ACHN (cell line): ENCODE measurements at regions not wholly inside any gene's neighbourhood (a gene's known extent, or its start where the extent isn't known, plus 50 kb on each side); places are given as distances from the start of the nearest gene placed in this dataset.

Source experiments
- DNase-seq: peaks from one replicate; pipeline ENCODE4 v3.0.0-alpha.2; 2015
- in situ Hi-C: cut with HindIII; loops from 2 replicates; pipeline ENCODE4 v1.10.0; 2017; ENCODE audit warnings: low sequenced_read_pairs, low pct_ligation_motif_present, low pct_unique_long_range_greater_than_20kb

GRCh38 chr3:18892756-18893155 lies 255.6 kb upstream of the KCNH8 start:
- in situ Hi-C loops = no loop called here

GRCh38 chr3:18892047-18892446 lies 256.3 kb upstream of the KCNH8 start:
- DNase-seq = no peak
- in situ Hi-C loops = no loop called here

More at GRCh38 chr3:18892756-18893155, 255.6 kb upstream of the KCNH8 start:
- DNase-seq = no peak

GRCh38 chr3:18891641-18892040 lies 256.7 kb upstream of the KCNH8 start:
- DNase-seq = no peak
- in situ Hi-C loops = no loop called here

- in situ Hi-C loops = no loop called here
- DNase-seq = no peak
Observed at GRCh38 chr3:18890449-18890848, 257.9 kb upstream of the KCNH8 start.

- DNase-seq = no peak
- in situ Hi-C loops = no loop called here
Observed at GRCh38 chr3:18888819-18889218, 259.5 kb upstream of the KCNH8 start.

- in situ Hi-C loops = no loop called here
- no peak for DNase-seq
Observed at GRCh38 chr3:18888370-18888769, 259.9 kb upstream of the KCNH8 start.

GRCh38 chr3:18886331-18886730 lies 262.0 kb upstream of the KCNH8 start:
- no peak for DNase-seq
- in situ Hi-C loops = no loop called here

- in situ Hi-C loops = no loop called here
- DNase-seq = no peak
Observed at GRCh38 chr3:18885612-18886011, 262.7 kb upstream of the KCNH8 start.

GRCh38 chr3:18883571-18883970 lies 264.7 kb upstream of the KCNH8 start:
- DNase-seq = no peak

GRCh38 chr3:18880691-18881090 lies 267.6 kb upstream of the KCNH8 start:
- DNase-seq = no peak
- in situ Hi-C loops = no loop called here

More at GRCh38 chr3:18883571-18883970, 264.7 kb upstream of the KCNH8 start:
- in situ Hi-C loops = no loop called here

- in situ Hi-C loops = no loop called here
- no peak for DNase-seq
Observed at GRCh38 chr3:18872466-18872865, 275.8 kb upstream of the KCNH8 start.

GRCh38 chr3:18870642-18871041 lies 277.7 kb upstream of the KCNH8 start:
- in situ Hi-C loops = no loop called here
- no peak for DNase-seq

- in situ Hi-C loops = no loop called here
Observed at GRCh38 chr3:18870074-18870640, 278.2 kb upstream of the KCNH8 start.

GRCh38 chr3:18868911-18869689 lies 279.2 kb upstream of the KCNH8 start:
- in situ Hi-C loops = no loop called here
- no peak for DNase-seq

More at GRCh38 chr3:18870074-18870640, 278.2 kb upstream of the KCNH8 start:
- DNase-seq = no peak

GRCh38 chr3:18866899-18867298 lies 281.4 kb upstream of the KCNH8 start:
- no peak for DNase-seq
- in situ Hi-C loops = no loop called here

- in situ Hi-C loops = no loop called here
- no peak for DNase-seq
Observed at GRCh38 chr3:18864933-18865731, 283.2 kb upstream of the KCNH8 start.

GRCh38 chr3:18862077-18862476 lies 286.2 kb upstream of the KCNH8 start:
- no peak for DNase-seq
- in situ Hi-C loops = no loop called here

- in situ Hi-C loops = no loop called here
- DNase-seq = no peak
Observed at GRCh38 chr3:18861137-18861536, 287.2 kb upstream of the KCNH8 start.

- in situ Hi-C loops = no loop called here
- DNase-seq = no peak
Observed at GRCh38 chr3:18853269-18853668, 295.0 kb upstream of the KCNH8 start.
